T-helper 9 cell (primary cell): ENCODE measurements at regions not wholly inside any gene's neighbourhood (a gene's known extent, or its start where the extent isn't known, plus 50 kb on each side); places are given as distances from the start of the nearest gene placed in this dataset.
"Not testable (repeated sequence)": the region's sequence is repeated elsewhere in the genome, so short reads cannot be mapped to it uniquely, and the experiment has no call there.

Experiments
- DNase-seq: peaks from one replicate; pipeline ENCODE4 v3.0.0-alpha.2; 2020

DNA sequence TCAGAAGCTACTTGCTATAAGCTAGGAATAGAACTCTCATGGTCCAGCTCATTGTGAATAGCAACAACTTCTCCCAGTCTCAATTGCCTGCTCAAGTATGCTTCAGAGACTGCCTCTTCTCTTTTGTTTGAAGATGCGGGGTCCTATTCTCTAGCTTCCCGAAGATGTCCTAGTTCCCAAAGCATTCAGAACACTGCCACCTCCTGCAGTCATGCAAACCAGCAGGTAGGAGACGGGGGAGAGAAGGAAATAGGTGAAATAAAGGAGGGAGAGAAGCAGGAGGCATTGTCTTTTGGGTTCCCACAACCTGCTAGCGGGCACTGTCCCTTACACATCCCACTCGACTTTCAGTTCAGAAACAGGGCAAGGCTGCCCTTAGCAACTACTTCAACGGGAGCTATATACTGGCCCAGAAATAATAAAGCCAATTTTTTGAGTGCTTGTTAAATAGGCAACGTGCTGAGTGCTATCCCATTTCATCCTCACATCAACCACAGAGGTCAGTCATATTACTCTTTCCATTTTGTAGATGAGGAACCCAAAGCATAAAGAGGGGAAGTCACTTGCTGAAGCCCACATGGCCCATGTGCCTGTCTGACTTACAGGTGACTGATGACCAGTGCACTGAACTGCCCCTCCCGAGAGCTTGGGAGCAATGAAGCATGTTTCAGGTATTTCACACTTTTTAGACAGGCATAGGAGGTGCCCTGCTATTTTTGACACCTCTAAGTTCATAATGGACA, 61.9 kb upstream of the ATXN1 start:
- DNase-seq, result no peak

DNA sequence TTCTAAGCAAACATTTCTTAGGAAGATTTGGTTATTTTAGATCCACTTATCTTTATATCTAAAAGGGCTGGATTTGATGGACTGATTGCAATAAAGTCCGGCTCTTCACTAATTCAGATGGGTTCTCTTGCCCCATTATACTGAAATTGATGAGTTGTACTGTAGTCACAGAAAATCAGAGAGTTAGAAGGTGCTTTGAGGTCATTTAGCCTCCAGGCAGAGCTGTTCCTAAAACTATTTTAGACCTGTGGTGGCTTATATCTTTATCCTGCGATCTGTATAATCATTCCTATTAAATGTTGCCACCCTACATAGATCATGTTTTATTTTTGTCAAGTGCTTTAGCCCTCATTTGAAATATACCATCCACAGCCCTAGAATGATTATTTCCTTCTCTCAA, 61.3 kb upstream of the ATXN1 start:
- no peak for DNase-seq

- no peak for DNase-seq
Measured at GRCh38 chr6:16821834-16822264, 60.6 kb upstream of the ATXN1 start.

GRCh38 chr6:16820262-16820661, 59.0 kb upstream of the ATXN1 start:
- not testable (repeated sequence) for DNase-seq

GRCh38 chr6:16819752-16820151, 58.5 kb upstream of the ATXN1 start:
- no peak for DNase-seq

GRCh38 chr6:16818992-16819626, 57.8 kb upstream of the ATXN1 start:
- DNase-seq, result no peak

- no peak for DNase-seq
Measured at GRCh38 chr6:16817594-16817993, 56.3 kb upstream of the ATXN1 start.

GRCh38 chr6:16816891-16817290, 55.6 kb upstream of the ATXN1 start:
- DNase-seq, result no peak

GRCh38 chr6:16812993-16813392, 51.7 kb upstream of the ATXN1 start:
- DNase-seq, result no peak

- no peak for DNase-seq
Measured at GRCh38 chr6:16811277-16811979, 50.2 kb upstream of the ATXN1 start.
